IgD-negative memory B cell (primary cell): ENCODE measurements at regions not wholly inside any gene's neighbourhood (a gene's known extent, or its start where the extent isn't known, plus 50 kb on each side); places are given as distances from the start of the nearest gene placed in this dataset.

Experiments used
- H3K27ac Mint-ChIP-seq, 3 donors: one replicate each; pipeline ENCODE4 v1.8.0; 2020 to 2022; ENCODE audit warnings: mild to moderate bottlenecking in 3 of 3, mixed read lengths in 3 of 3, moderate library complexity in 1 of 3
- H3K27me3 Mint-ChIP-seq: one replicate; pipeline ENCODE4 v1.8.0; 2021; ENCODE audit warnings: mixed read lengths
- H3K36me3 Mint-ChIP-seq: one replicate; pipeline ENCODE4 v1.8.0; 2020; ENCODE audit warnings: mild to moderate bottlenecking, mixed read lengths
- H3K4me1 Mint-ChIP-seq, 3 donors: one replicate each; pipeline ENCODE4 v1.8.0; 2020 to 2022; ENCODE audit warnings: mixed read lengths in 3 of 3, mild to moderate bottlenecking in 1 of 3
- H3K4me3 Mint-ChIP-seq, 4 donors: one replicate each; pipeline ENCODE4 v1.8.0; 2020 to 2022; ENCODE audit warnings: mild to moderate bottlenecking in 4 of 4, mixed read lengths in 4 of 4, moderate library complexity in 3 of 4
- H3K9me3 Mint-ChIP-seq, 3 donors: one replicate each; pipeline ENCODE4 v1.8.0; 2020 to 2021; ENCODE audit warnings: mixed read lengths in 3 of 3, mild to moderate bottlenecking in 1 of 3

DNA sequence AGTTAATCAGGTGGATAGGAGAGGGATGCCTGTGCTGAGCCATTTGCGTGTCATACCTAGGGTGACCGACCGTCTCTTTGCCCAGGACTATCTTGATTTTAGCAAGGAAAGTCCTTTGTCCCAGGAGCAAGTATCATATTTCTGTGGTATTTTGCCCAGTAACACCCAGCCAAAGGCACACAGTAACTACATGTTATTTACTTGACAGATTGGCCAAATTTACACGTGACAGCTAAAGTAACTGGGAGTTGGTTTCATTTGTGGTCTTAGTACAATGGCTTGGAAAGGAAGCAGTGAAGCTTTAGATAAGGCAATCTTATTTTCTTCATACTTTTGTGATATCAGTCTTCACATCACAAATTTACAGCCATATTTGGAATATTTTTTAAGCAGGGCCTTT lies 142.1 kb downstream of the JCAD start:
- Mint-ChIP-seq H3K36me3 (no peaks in the 10 kb centered on the region), H3K4me1 (no peaks in the 10 kb centered on the region), H3K27me3 (peaks cover 2% of the 10 kb centered on the region), H3K9me3 (peaks cover 2 to 4% (median 3%) of the 10 kb centered on the region in 3 donors), H3K27ac (no peak overlapping the region), H3K4me3 (no peak overlapping the region)

DNA sequence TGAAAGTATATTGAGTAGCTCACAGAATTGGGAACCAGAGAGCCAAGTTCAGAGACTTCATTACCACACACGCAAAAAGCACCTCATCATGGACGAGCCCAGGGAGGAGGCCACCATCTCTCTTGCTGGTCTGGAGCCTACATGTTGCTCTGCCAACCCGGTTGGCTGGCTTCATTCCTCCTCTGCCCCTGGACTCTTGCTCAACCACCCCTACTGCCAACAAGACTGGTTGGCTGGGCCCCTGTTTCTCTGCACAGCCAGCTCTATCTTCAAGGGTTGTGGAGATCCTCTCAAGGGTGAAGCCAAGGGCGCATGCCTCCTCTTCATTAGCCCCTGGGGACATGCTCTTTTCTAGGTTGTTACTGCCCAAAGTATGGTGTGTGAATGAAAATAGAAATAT lies 142.7 kb downstream of the JCAD start:
- Mint-ChIP-seq H3K9me3 (peaks cover 2 to 4% (median 3%) of the 10 kb centered on the region in 3 donors), H3K36me3 (no peaks in the 10 kb centered on the region), H3K27me3 (peaks cover 2% of the 10 kb centered on the region), H3K27ac (no peak overlapping the region), H3K4me3 (no peak overlapping the region), H3K4me1 (no peaks in the 10 kb centered on the region)

DNA sequence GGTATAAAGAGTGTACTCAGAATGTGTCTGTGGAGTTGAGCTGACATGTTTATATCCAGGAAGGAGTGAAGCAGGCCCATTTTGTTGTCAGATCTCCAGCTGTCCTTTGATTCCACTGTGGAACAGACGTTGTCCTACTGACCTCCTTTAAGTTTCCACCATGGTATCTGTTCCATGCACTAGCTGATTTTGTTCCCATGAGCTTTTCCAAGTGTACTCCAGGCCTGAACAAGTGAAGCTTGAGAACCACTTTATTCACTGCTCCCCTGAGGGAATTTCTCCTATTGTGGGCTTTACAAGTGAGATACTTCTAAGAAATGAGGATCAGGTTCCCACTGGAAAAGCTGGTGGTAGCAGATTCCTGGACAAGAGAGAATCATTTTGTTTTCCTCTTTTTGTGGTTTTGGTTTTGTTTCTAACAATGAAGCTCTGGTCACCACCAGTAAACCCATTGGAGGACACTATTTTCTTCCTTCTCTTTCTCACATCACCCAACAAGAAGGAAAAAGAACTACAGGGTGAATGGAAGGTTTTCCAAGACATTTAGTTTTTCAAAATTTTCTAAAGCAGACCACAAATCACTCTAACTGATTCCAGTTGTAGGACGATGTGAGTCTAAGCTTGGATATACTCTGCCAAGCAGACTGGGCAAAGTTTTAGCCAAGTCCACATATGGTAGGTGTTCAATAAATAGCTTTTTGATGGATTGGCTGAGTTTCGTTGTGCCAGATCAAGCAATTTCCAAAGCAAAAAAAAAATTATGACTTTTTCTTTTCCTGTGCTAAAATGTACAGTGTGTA lies 144.2 kb downstream of the JCAD start:
- Mint-ChIP-seq H3K4me1 (no peaks in the 10 kb centered on the region), H3K36me3 (no peaks in the 10 kb centered on the region), H3K9me3 (peaks cover under 1 to 6% (median 3%) of the 10 kb centered on the region in 3 donors), H3K4me3 (no peak overlapping the region), H3K27ac (no peak overlapping the region), H3K27me3 (peaks cover 4% of the 10 kb centered on the region)

DNA sequence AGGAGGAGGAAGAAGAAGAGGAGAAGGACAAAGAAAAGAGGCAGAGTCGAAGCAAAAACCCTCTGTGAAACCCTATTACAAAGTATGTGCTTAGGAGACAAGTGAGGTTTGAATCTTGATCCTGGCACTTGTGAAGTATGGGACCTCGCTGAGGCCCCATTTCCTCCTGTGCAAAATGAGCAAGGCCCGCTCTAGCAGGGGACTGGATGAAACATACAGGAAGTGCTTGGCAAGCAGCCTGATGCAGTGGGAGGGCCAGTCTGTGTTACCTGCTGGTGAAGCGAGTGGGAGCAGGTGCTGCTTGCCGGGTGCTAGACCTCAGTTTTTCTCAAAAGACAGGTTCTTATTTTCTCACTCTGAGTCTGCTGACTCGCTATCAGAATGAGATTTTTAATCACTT lies 150.4 kb downstream of the JCAD start:
- Mint-ChIP-seq H3K36me3 (no peaks in the 10 kb centered on the region), H3K9me3 (peaks cover 0 to 3% (median 1%) of the 10 kb centered on the region in 3 donors), H3K27me3 (peaks cover 10% of the 10 kb centered on the region), H3K27ac (no peak overlapping the region), H3K4me1 (no peaks in the 10 kb centered on the region), H3K4me3 (peak overlapping the region in 1 of 4 donors; percentile 60)

DNA sequence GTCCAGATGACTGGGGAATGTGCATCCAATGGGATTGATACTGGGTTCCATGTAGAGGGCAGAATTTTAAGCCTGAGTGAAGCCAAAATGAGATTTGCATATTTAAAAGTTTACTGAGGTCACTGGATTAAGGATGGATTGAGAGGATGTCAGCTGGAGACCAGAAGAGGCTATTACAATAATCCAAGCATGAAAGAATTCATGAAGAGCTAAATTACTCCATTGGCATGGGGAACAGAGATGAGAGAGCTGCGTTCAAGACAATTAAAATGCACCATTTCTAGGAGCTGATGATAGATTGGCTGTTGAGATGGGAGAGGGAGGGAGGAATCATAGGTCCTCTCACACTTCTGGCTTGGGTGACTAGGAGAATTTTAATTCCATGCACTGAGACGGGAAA lies 158.5 kb downstream of the JCAD start:
- Mint-ChIP-seq H3K4me1 (no peaks in the 10 kb centered on the region), H3K4me3 (no peak overlapping the region), H3K27me3 (peaks cover 4% of the 10 kb centered on the region), H3K9me3 (peaks cover 0 to 6% (median 0%) of the 10 kb centered on the region in 3 donors), H3K36me3 (peaks cover 1% of the 10 kb centered on the region), H3K27ac (no peak overlapping the region)

DNA sequence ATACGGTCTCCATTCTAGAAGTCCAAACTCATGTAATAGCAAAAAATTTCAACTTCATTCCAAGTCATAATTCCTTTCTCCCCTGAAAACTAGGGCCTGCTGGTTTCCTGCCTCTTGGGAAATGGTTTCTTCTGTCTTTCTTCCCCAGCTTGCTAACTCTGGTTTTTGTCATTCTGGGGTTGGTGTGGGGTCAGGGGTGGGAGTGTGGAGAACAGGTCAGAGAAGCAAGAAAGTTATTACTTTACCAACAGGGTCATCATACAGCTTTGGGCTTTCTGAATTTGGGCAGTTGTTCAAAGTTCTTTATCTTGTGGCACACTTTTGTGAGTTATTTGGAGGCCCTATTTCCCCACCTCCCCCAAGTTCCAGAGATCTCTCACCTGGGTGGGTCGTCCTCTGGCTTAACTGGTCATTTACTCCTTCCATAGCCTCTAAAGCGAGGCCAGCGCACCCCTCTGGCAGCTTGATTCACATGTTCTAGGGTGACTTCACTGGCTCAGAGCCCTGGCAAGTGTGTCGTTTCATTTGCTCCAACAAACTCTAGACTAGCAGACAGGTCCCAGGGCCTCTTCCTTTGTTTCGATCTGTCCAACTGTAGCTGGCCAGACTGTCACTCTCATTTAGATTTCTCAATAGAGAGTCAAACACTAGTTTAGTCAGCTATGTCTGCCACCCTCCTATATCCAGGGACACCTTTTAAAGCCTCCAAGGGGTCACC lies 161.2 kb downstream of the JCAD start:
- Mint-ChIP-seq H3K4me3 (no peak overlapping the region), H3K4me1 (no peaks in the 10 kb centered on the region), H3K27me3 (peaks cover 4% of the 10 kb centered on the region), H3K9me3 (peaks cover 3 to 6% (median 4%) of the 10 kb centered on the region in 3 donors), H3K27ac (no peak overlapping the region), H3K36me3 (no peaks in the 10 kb centered on the region)

DNA sequence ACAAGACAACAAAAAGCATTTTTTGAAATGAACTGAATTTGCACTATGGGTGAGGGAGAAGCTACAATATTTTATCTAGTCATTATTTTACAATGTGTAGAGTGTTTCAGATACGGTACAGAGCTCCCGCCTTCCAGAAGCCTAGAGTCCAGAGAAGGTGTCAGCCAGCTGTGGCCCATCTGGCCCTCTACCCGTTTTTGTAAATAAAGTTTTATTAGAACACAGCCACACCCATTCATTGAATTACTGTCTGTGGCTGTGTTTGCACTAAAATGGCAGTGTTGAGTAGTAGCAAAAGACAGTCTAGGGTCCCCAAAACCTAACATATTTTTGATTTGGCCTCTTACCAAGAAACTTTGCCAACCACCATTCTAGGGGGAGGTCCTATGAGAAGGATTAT lies 162.0 kb downstream of the JCAD start:
- Mint-ChIP-seq H3K4me1 (no peaks in the 10 kb centered on the region), H3K36me3 (no peaks in the 10 kb centered on the region), H3K4me3 (no peak overlapping the region), H3K27me3 (peaks cover 4% of the 10 kb centered on the region), H3K9me3 (peaks cover 3 to 6% (median 4%) of the 10 kb centered on the region in 3 donors), H3K27ac (no peak overlapping the region)

DNA sequence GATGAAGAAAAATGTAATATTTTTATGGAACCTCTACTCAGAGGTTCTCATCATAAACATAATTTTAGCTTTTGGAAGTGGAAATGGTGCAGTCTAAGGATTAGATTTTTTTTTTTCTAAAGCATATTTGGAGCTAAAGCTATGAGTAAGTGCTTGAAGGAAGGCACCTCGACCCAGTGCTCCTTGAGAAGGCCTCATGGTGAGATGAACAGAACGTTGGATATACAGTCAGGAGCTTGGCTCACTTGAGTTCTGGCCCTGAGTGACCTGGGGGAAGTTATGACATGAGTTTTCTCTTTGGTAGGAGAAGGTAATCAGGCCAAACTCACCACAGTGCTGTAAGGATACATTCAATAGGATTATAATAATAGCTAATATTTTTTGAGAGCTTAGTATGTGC lies 163.3 kb downstream of the JCAD start:
- Mint-ChIP-seq H3K27me3 (peaks cover 4% of the 10 kb centered on the region), H3K9me3 (peaks cover 3 to 6% (median 4%) of the 10 kb centered on the region in 3 donors), H3K4me1 (no peaks in the 10 kb centered on the region), H3K36me3 (no peaks in the 10 kb centered on the region), H3K27ac (no peak overlapping the region), H3K4me3 (no peak overlapping the region)

DNA sequence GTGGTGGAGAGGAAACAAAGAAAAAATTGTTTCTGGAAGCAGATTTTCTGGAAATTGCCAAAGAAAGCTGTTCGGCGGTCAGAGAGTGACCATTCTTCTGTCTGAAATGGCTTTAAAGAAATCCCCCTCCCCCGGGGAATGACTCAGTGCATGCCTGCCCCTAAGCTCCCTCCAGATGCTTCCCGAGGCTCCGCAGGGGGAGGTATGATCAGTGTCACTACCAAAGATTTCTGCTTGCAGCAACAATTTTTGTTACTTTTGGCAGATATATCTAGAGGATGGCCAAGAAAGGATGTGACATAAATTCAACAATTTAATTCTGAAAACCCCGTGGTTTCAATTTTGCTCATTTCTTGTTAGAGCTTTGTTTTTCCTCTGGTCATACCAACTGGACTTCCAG lies 163.9 kb downstream of the JCAD start:
- Mint-ChIP-seq H3K27me3 (peaks cover 4% of the 10 kb centered on the region), H3K4me1 (no peaks in the 10 kb centered on the region), H3K4me3 (no peak overlapping the region), H3K36me3 (no peaks in the 10 kb centered on the region), H3K9me3 (peaks cover 2 to 6% (median 3%) of the 10 kb centered on the region in 3 donors), H3K27ac (no peak overlapping the region)

DNA sequence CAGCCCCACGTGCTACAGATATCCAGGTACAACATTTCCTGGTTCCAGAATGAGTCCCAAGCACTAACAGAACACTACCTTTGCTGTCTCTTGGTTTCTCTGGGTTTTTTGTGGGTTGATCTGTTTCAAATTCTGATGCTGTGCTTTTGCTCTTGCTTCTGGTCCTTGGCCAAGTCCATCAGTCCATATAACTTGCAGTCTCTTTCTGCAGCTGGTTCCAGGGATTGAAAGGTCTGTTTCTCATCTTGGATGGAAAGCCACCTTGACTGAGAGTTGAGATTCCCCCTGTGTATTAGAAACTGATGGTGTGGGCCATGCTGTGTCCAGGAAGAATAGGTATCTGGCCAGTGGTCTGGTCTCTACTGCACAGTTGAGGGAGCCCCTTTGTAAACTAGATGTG lies 171.1 kb downstream of the JCAD start:
- Mint-ChIP-seq H3K27me3 (no peaks in the 10 kb centered on the region), H3K4me3 (no peak overlapping the region), H3K9me3 (peaks cover under 1 to 4% (median 3%) of the 10 kb centered on the region in 3 donors), H3K4me1 (no peaks in the 10 kb centered on the region), H3K27ac (no peak overlapping the region), H3K36me3 (no peaks in the 10 kb centered on the region)

DNA sequence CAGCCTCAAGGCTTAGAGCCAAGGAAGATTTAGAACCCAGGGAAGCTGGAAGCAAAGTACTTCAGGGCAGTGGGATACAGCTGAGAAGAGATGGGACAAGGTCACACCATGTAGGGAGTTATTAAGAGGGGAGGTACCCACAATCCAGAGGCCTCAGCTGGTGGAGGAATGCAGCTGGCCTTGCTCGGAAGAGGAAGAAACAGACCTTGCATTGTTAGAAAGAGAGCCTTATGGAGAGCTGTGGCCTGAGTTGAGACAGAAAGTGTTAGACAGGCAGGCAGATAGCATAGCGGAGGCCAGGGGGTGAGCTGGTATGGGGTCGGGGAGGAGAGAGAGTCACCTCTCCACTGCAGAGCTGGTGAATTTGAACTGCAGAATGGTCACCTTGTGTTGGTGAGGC lies 173.1 kb downstream of the JCAD start:
- H3K4me1 Mint-ChIP-seq = no peaks in the 10 kb centered on the region
- H3K9me3 Mint-ChIP-seq = peaks cover 0 to 4% (median 3%) of the 10 kb centered on the region in 3 donors
- H3K27me3 Mint-ChIP-seq = peaks cover 5% of the 10 kb centered on the region
- H3K4me3 Mint-ChIP-seq = no peak overlapping the region
- H3K36me3 Mint-ChIP-seq = no peaks in the 10 kb centered on the region
- no peak overlapping the region for H3K27ac Mint-ChIP-seq

DNA sequence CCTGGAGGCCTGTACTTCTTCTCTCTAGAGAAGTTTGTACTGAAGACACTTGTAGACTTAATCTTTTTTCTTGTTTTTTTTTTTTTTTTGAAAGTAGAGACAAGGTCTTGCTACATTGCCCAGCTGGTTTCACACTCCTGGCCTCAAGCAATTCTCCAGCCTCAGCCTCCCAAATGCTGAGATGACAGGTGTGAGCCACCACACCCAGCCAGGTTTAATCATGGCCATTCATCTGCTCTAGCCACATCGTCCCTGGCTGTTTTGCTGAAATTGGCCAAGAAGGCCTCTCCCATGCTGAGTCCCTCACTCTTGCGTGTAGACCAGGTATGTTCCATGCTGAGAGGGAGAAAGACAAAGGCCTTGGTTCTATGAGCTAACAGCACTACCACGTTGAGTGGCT lies 176.2 kb downstream of the JCAD start:
- H3K27ac Mint-ChIP-seq = no peak overlapping the region
- H3K4me3 Mint-ChIP-seq = no peak overlapping the region
- H3K4me1 Mint-ChIP-seq = no peaks in the 10 kb centered on the region
- no peaks in the 10 kb centered on the region for H3K36me3 Mint-ChIP-seq
- peaks cover 7% of the 10 kb centered on the region for H3K27me3 Mint-ChIP-seq
- peaks cover 0 to 4% (median 3%) of the 10 kb centered on the region in 3 donors for H3K9me3 Mint-ChIP-seq

DNA sequence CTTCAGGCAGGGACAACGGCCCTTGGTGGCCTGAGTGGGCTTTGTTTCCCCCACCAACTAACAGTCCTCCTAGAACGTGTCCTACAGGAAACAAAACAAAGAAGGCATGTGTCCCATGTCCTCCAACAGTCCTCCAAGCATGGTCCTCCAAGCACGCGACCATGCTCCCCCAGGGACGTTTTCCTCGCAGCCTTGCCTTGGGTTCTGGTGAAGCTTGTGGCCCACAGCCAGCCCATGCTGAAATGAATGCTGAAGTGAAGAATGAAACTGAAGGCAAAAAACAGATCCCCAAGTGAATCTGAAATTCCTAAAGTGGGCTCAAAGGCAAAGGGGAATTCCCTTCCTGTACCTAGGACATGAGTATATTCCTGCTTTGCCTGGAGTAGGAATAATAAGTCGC lies 176.6 kb downstream of the JCAD start:
- Mint-ChIP-seq H3K4me1 (no peaks in the 10 kb centered on the region), H3K4me3 (no peak overlapping the region), H3K27me3 (peaks cover 8% of the 10 kb centered on the region), H3K9me3 (peaks cover 0 to 4% (median 3%) of the 10 kb centered on the region in 3 donors), H3K27ac (no peak overlapping the region), H3K36me3 (no peaks in the 10 kb centered on the region)

DNA sequence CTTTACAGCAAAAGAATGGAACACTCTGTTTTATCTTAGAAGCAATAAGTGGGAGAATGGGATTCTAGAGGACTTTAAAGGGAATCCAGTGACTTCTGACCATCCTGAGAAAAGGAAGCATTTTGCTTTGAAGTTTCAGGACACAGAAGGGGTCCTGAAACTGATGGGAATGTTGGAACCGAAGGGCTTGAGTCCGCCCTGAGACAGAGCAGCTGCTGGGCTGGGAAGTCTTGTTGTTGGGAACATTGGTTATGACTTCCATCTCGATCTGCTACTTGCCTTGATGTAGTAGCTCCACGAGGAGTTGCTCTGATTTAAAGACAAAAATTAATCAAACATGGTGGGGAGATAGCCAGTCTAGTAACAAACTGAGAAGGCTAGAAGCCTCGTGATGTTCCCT lies 177.6 kb downstream of the JCAD start:
- no peak overlapping the region for H3K4me3 Mint-ChIP-seq

DNA sequence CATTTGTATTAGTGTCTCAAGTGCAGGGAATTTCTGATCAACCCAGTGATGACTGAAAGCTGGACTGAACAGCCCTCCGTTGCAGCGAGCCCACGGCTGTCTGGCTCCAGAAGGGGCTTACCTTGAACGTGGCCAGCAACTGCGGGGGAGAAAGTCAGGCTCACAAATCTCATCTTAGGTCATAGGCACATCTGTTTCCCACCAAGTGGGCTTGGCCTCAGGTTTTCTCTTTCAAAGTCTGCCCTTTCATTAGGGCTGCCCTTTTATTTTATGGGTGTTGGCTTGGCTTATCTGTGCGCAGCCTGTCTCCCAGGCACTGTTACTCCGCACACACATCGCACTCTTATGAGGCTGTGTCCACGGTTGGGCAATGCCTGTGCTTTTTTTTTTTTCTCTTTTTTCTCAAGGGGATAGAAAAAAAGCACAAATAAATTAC lies 178.0 kb downstream of the JCAD start:
- no peaks in the 10 kb centered on the region for H3K36me3 Mint-ChIP-seq
- no peaks in the 10 kb centered on the region for H3K4me1 Mint-ChIP-seq
- no peak overlapping the region for H3K4me3 Mint-ChIP-seq
- H3K27ac Mint-ChIP-seq = no peak overlapping the region
- peaks cover 18% of the 10 kb centered on the region for H3K27me3 Mint-ChIP-seq
- peaks cover 0 to 5% (median 4%) of the 10 kb centered on the region in 3 donors for H3K9me3 Mint-ChIP-seq

More for the DNA sequence above, 177.6 kb downstream of the JCAD start:
- H3K36me3 Mint-ChIP-seq = no peaks in the 10 kb centered on the region
- peaks cover 0 to 5% (median 5%) of the 10 kb centered on the region in 3 donors for H3K9me3 Mint-ChIP-seq
- peaks cover 16% of the 10 kb centered on the region for H3K27me3 Mint-ChIP-seq
- no peaks in the 10 kb centered on the region for H3K4me1 Mint-ChIP-seq
- no peak overlapping the region for H3K27ac Mint-ChIP-seq
